GM18508 (cell line): ENCODE measurements at regions not wholly inside any gene's neighbourhood (a gene's known extent, or its start where the extent isn't known, plus 50 kb on each side); places are given as distances from the start of the nearest gene placed in this dataset.

Experiments used
- ATAC-seq: cut with Tn5 transposase; IDR thresholded peaks from one replicate; pipeline ENCODE4 v1.9.1; 2021; ENCODE audit warnings: moderate number of reproducible peaks; ENCODE audit not compliant: insufficient read depth, unreplicated experiment

GRCh38 chr1:60345049-60345448 is 271.5 kb upstream of the C1orf87 start:
- no peak for ATAC-seq

- ATAC-seq, result no peak
Observed at GRCh38 chr1:60343736-60344135, 270.2 kb upstream of the C1orf87 start.

GRCh38 chr1:60342569-60342968 is 269.0 kb upstream of the C1orf87 start:
- ATAC-seq, result no peak

- no peak for ATAC-seq
Observed at GRCh38 chr1:60341274-60341673, 267.7 kb upstream of the C1orf87 start.

- ATAC-seq, result no peak
Observed at GRCh38 chr1:60331647-60332046, 258.1 kb upstream of the C1orf87 start.

GRCh38 chr1:60329651-60330050 is 256.1 kb upstream of the C1orf87 start:
- no peak for ATAC-seq

GRCh38 chr1:60311838-60312237 is 238.3 kb upstream of the C1orf87 start:
- no peak for ATAC-seq

GRCh38 chr1:60299581-60299980 is 226.0 kb upstream of the C1orf87 start:
- ATAC-seq, result no peak

- ATAC-seq, result no peak
Observed at GRCh38 chr1:60298290-60298689, 224.7 kb upstream of the C1orf87 start.

GRCh38 chr1:60296794-60297193 is 223.2 kb upstream of the C1orf87 start:
- no peak for ATAC-seq

- ATAC-seq, result no peak
Observed at GRCh38 chr1:60292140-60292539, 218.6 kb upstream of the C1orf87 start.

- no peak for ATAC-seq
Observed at GRCh38 chr1:60290393-60290792, 216.8 kb upstream of the C1orf87 start.

- no peak for ATAC-seq
Observed at GRCh38 chr1:60287536-60287935, 214.0 kb upstream of the C1orf87 start.

- no peak for ATAC-seq
Observed at GRCh38 chr1:60283690-60284089, 210.1 kb upstream of the C1orf87 start.

GRCh38 chr1:60281360-60281932 is 207.9 kb upstream of the C1orf87 start:
- ATAC-seq, result no peak

- no peak for ATAC-seq
Observed at GRCh38 chr1:60280819-60281218, 207.2 kb upstream of the C1orf87 start.

- no peak for ATAC-seq
Observed at GRCh38 chr1:60280256-60280655, 206.7 kb upstream of the C1orf87 start.

GRCh38 chr1:60279798-60280197 is 206.2 kb upstream of the C1orf87 start:
- ATAC-seq, result no peak

GRCh38 chr1:60277269-60277668 is 203.7 kb upstream of the C1orf87 start:
- ATAC-seq, result no peak

GRCh38 chr1:60274422-60275290 is 201.1 kb upstream of the C1orf87 start:
- no peak for ATAC-seq

- ATAC-seq, result no peak
Observed at GRCh38 chr1:60273185-60273584, 199.6 kb upstream of the C1orf87 start.

- ATAC-seq, result no peak
Observed at GRCh38 chr1:60271041-60271440, 197.5 kb upstream of the C1orf87 start.
